SK-MEL-5 (cell line): ENCODE measurements at regions not wholly inside any gene's neighbourhood (a gene's known extent, or its start where the extent isn't known, plus 50 kb on each side); places are given as distances from the start of the nearest gene placed in this dataset.

Source experiments
- DNase-seq: peaks from one replicate; pipeline ENCODE4 v3.0.0-alpha.2; 2016; ENCODE audit warnings: low read depth, low spot score
- in situ Hi-C: cut with HindIII; loops from 2 replicates; pipeline ENCODE4 v1.10.0; 2016; ENCODE audit warnings: low sequenced_read_pairs, high pct_unique_total_duplicates, low pct_unique_long_range_greater_than_20kb

GRCh38 chr2:51705417-51705816 is 673.5 kb upstream of the NRXN1 start:
- in situ Hi-C loops = no loop called here
- DNase-seq = no peak

DNA sequence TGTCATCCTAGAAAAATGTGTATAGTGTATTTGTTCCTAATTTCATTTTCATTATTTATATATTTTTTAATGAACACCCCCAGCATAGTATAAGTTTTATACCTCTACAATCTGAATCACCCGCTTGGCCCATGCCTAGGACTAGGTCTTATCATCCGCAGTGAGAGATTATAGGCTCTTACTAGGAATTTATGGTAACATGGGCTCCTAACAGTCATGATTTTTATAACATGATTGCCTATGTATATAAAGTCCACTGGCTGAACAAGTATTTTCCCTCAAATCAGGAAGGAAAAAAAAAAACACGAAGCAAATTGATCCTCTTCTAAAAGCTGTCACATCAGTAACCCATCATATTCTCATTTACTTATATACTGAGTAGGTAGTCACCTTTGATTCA is 666.1 kb upstream of the NRXN1 start:
- in situ Hi-C loops = no loop called here

GRCh38 chr2:51697095-51697494 is 665.2 kb upstream of the NRXN1 start:
- in situ Hi-C loops = no loop called here
- no peak for DNase-seq

More for the DNA sequence above, 666.1 kb upstream of the NRXN1 start:
- DNase-seq = no peak

GRCh38 chr2:51695531-51695930 is 663.6 kb upstream of the NRXN1 start:
- in situ Hi-C loops = no loop called here

DNA sequence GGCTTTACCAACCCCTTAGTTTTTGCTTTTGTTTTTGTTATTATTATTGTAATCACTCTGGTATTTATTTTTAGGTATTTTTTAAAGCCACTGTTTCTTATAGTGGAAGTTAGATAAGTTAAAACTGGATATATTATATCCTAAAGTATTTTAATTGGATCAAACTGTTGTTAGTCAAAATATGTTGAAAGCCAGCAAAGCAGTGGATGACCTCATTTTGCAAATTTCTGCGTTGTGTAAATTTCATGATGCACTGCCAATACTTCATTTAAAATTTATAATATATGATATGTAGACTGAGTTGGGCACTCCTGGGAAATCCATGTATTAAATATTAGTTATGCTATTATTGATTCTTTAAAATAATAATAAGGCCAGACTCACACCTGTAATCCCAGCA is 661.7 kb upstream of the NRXN1 start:
- in situ Hi-C loops = no loop called here
- DNase-seq = no peak

More at GRCh38 chr2:51695531-51695930, 663.6 kb upstream of the NRXN1 start:
- DNase-seq = no peak

GRCh38 chr2:51681854-51682253 is 649.9 kb upstream of the NRXN1 start:
- in situ Hi-C loops = no loop called here
- DNase-seq = no peak

DNA sequence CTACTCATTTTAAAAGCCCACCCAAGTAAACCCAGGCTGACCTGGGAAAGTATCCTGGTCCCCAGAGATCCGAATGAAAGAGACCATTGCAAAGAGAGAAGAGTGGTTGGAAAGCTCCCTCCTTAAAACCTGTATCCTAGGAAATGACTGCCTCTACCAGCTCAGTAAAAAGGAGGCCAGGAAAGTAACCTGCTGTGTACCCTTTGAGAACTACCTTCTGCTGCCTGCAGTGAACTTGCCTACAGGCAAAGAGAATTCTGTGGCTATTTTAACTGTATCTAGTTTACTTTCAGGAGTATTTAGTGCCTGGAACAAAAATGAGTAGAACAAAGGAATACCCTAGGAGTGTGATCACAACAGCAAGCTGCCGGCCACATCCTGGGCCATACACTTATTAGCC is 641.7 kb upstream of the NRXN1 start:
- no peak for DNase-seq
- in situ Hi-C loops = no loop called here

- in situ Hi-C loops = no loop called here
- no peak for DNase-seq
Observed at GRCh38 chr2:51667679-51668078, 635.7 kb upstream of the NRXN1 start.

- in situ Hi-C loops = no loop called here
- DNase-seq = no peak
Observed at GRCh38 chr2:51662187-51662586, 630.3 kb upstream of the NRXN1 start.

DNA sequence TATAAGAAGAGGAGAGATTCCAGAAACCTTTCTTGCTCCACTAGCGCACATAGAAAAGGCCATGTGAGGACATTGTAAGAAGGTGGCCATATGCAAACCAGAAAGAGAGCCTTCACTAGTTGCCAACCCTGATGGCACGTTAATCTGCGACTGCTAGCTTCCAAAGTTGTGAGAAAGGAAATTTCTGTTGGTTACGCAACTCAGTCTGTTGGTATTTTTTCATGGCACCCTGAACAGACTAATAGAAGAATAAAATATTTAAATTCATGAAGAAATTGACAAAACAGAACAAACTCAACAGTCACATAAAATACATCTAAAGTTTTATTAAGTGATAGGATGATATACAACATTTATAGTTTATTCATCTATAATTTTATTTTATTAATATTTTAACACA is 625.9 kb upstream of the NRXN1 start:
- DNase-seq = no peak
- in situ Hi-C loops = no loop called here

GRCh38 chr2:51650769-51651168 is 618.8 kb upstream of the NRXN1 start:
- in situ Hi-C loops = no loop called here
- no peak for DNase-seq

DNA sequence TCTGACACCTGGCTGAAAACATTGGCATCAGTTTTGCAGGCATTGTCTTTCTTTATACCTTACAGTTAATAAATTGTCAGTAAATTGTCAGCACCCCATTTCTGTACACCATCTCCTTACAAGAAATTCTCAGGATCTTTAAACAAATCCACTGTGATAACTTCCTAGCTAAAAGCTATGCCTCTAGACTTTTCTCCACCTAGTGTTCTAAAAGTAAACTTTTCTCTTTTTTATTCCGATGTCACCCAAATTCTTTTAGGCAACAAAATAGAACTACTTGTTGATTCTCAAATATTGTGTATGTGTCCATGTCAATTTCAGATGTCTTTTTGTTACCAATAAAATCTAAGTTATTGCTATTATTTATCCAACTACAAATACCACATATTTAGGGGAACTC is 617.4 kb upstream of the NRXN1 start:
- in situ Hi-C loops = no loop called here
- DNase-seq = no peak

DNA sequence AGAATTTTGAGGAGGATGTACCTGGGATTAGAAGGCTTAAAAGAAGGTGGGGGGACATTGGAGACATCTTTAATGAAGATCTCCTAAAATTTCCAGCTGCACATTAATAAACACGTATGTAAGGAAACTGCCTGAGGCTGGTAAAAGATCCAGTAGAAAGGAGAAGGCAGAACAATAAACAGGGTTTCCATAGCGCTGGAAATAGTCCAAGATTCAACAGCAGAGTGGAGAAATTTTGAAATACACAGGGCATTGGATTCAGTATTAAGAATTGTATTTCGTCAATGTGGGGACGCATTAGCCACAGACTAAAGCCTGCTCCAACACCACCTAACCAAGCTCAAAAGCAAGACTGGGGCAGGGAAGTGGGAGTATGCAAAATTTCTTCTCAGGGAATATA is 606.9 kb upstream of the NRXN1 start:
- no peak for DNase-seq
- in situ Hi-C loops = no loop called here

DNA sequence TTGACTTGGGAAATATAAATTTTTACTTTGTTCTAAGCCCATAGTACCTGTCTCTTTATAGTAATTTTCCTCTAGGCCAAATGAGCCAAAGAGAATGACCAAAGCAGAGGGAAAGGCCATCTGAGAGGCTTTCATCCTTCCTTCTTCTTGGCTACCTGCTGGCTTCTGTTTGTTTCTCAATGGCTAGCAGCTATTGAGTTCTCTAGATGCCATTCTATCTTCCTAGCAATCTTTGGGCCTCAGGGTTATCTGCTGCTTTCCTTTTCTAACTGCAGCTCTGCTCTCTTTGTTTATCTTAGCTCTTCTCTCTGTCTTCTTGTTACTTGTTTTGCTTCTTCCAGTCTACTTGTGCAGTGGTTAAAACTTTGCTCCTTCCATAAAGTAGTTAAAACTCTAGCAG is 601.1 kb upstream of the NRXN1 start:
- in situ Hi-C loops = no loop called here
- no peak for DNase-seq

DNA sequence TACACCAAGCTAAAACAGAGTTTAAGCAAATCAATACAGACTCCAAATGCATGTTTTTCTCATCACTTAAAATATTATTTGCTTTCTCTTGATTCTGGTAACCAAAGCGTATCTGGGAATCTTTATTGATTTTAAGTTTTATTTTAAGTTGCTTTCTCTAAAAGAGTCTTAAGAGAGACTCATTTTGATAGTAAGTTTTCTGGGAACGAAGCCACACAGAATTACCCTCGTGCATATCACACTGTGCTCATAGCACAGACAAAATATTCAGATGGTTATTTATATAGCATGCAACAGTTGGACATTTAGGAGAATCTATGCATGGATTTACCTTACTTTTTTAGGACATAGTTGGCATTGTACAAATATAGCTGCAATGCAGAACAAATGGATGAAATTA is 597.5 kb upstream of the NRXN1 start:
- DNase-seq = no peak
- in situ Hi-C loops = no loop called here

- no peak for DNase-seq
- in situ Hi-C loops = no loop called here
Observed at GRCh38 chr2:51628917-51629316, 597.0 kb upstream of the NRXN1 start.

DNA sequence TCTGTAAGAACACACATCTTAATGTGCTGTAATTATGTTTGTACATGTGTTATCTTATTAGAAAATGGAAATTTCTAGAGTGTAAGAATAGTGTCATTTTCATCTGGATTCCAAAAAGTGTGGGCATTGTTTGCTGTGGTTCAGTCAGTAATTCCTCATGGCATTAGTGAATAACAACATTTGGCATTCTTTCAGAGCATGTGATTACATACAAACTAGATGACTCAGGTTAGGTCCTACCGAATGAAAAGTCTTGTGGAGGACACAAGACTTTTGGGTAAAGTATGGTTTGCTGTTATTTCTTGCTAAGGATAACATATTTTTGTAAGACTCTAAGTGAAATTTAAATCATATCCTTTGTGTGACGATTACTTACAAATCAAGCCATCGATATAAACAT is 593.1 kb upstream of the NRXN1 start:
- in situ Hi-C loops = no loop called here
- peak; percentile 13 for DNase-seq

DNA sequence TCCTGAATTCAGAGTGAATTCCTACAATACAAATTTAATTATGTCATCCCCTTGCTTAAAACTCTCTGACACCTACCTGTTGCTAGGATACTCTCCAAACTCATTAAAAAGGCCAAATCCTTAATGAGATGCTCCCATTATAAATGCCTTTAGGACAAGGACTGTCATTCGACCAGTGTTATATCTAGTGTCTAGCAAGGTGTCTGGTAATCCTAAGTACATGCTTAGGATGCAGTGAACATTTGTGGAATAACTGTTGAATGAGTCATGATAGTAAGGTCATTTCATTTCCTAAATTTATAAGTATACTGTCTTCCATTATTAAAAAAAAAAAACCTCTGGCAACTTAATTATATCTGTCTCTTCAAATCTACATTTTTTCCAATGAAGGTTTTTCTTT is 588.9 kb upstream of the NRXN1 start:
- no peak for DNase-seq
- in situ Hi-C loops = no loop called here

DNA sequence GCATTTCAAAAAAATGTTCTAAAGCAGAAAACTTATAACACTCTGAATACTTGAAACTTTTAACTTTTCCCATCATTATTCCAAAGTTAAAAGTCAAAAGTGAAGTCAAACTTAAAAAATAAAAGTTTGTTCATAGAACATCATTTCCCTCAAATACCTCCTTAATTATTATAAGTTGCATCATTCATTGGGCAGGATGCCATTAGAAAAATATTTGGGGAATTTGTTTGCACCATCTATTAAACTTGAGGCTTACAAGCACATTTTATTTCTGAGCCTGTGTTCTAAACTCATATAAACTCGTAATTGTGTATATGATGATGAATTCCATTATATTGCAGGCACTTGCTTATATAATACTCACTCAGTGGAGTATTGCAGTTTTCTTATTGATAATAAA is 588.0 kb upstream of the NRXN1 start:
- no peak for DNase-seq
- in situ Hi-C loops = no loop called here

- in situ Hi-C loops = no loop called here
Observed at GRCh38 chr2:51612387-51612786, 580.5 kb upstream of the NRXN1 start.

More at GRCh38 chr2:51612387-51612786, 580.5 kb upstream of the NRXN1 start:
- DNase-seq = no peak
